Spleen (tissue), 11 donors: ENCODE measurements at regions not wholly inside any gene's neighbourhood (a gene's known extent, or its start where the extent isn't known, plus 50 kb on each side); places are given as distances from the start of the nearest gene placed in this dataset.

Experiments
- DNase-seq: peaks from one replicate; pipeline ENCODE4 v3.0.0-alpha.2; 2020
- H3K27ac ChIP-seq, 8 donors: fragments of 200-600 bp; sonication (generic) in 7 of 8; 1 replicate in 4 of 8; 2 replicates in 4 of 8; pipeline versions ENCODE4 v1.5.0 to v1.8.0; 2016 to 2021; ENCODE audit warnings: inconsistent platforms in 4 of 8, mild to moderate bottlenecking in 4 of 8, moderate library complexity in 1 of 8
- H3K27me3 ChIP-seq, 7 donors: fragments of 200-600 bp; sonication (generic) in 6 of 7; replicated peaks in 1 of 7; 1 replicate in 4 of 7; 2 replicates in 3 of 7; pipeline versions ENCODE4 v1.5.0 to v1.8.0; 2016 to 2021; ENCODE audit warnings: inconsistent platforms in 3 of 7, mild to moderate bottlenecking in 1 of 7
- H3K36me3 ChIP-seq, 6 donors: fragments of 200-600 bp; sonication (generic) in 5 of 6; 1 replicate in 4 of 6; 2 replicates in 2 of 6; pipeline versions ENCODE4 v1.5.0 to v1.8.0; 2016 to 2021; ENCODE audit warnings: inconsistent platforms in 2 of 6
- H3K4me1 ChIP-seq, 6 donors: fragments of 200-600 bp; sonication (generic) in 5 of 6; 1 replicate in 3 of 6; 2 replicates in 3 of 6; pipeline versions ENCODE4 v1.5.0 to v1.8.0; 2016 to 2021; ENCODE audit warnings: inconsistent platforms in 3 of 6
- H3K4me3 ChIP-seq, 8 donors: fragments of 200-600 bp; sonication (generic) in 7 of 8; 1 replicate in 4 of 8; 2 replicates in 4 of 8; pipeline versions ENCODE4 v1.5.0 to v1.8.0; 2016 to 2021; ENCODE audit warnings: inconsistent platforms in 4 of 8, mild to moderate bottlenecking in 4 of 8, moderate library complexity in 2 of 8
- H3K9me3 ChIP-seq, 8 donors: fragments of 200-600 bp; sonication (generic) in 7 of 8; 1 replicate in 4 of 8; 2 replicates in 4 of 8; pipeline versions ENCODE4 v1.5.0 to v1.8.0; 2016 to 2021; ENCODE audit warnings: inconsistent platforms in 4 of 8
- CTCF ChIP-seq, 11 experiments: fragments of 200-600 bp in 7 of 11; fragments of 450-650 bp in 4 of 11; sonication (generic) in 4 of 11; IDR thresholded peaks in 8 of 11; conservative IDR thresholded peaks in 3 of 11; 1 replicate in 7 of 11; 2 replicates in 4 of 11; pipeline versions ENCODE4 v1.4.0 to v1.8.0; 2016 to 2021; ENCODE audit warnings: antibody characterized with exemption in 11 of 11, inconsistent platforms in 4 of 11, mild to moderate bottlenecking in 1 of 11
- POLR2A ChIP-seq, 3 donors: fragments of 450-650 bp; IDR thresholded peaks; one replicate each; pipeline ENCODE4 v1.5.1; 2017; ENCODE audit warnings: antibody characterized with exemption in 3 of 3, mild to moderate bottlenecking in 1 of 3
- POLR2AphosphoS5 ChIP-seq, 3 donors: sonication (generic); formaldehyde crosslinking; IDR thresholded peaks; one replicate each; pipeline ENCODE4 v1.5.1; 2017; ENCODE audit warnings: antibody characterized with exemption in 3 of 3
- WGBS, 5 donors: extraction: QIAGEN DNeasy Blood & Tissue Kit in 3 of 5; methylation state at CpG; one replicate each; pipeline versions ENCODE4 v1.1.5 to v1.1.7; 2013 to 2018; 5-methylcytosine and 5-hydroxymethylcytosine counted together
- intact Hi-C: fragments of 100-400 bp; cut with DNase I; formaldehyde crosslinking; loops from one replicate; pipeline ENCODE4 v1.15.0; 2023; ENCODE audit warnings: low total_unique reads
- donor health status: healthy with polysubstance abuse.
- donor health status: DM: no; HTN: no; CAD: no; lungs with moderate emphysema.
- donor health status: DM: no; HTN: no; CAD: no.
- donor health status: Bipolar disorder and iron deficiency.
- donor health status: healthy.
- donor health status: DM: no; HTN: no; CAD: no.
- donor health status: DM: yes; HTN: yes; CAD: no.

DNA sequence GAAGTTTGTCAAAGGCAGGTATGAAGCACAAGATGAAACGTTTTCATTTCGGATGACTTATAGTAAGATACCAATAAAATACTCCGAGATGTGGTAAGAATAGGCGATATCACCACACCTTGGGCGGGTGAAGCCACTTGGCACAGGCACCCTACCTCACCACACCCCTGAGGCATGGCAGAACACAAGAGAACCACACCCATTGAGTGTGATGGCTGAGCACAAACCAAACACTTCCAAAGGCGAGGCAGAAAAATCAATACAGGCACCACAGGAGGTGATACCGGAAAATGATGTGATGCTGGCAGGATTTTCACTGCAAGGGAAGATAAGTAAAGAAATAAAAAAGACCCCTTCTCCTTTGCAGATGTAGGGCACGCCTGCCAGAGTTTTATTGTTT is 332.9 kb upstream of the PRDM1 start:
- DNase-seq: no peak
- Histone ChIP-seq H3K36me3 (no peaks in the 10 kb centered on the region), H3K9me3 (no peaks in the 10 kb centered on the region), H3K4me1 (no peaks in the 10 kb centered on the region), H3K4me3 (no peak overlapping the region), H3K27ac (no peak overlapping the region), H3K27me3 (no peaks in the 10 kb centered on the region)
- no peak for TF ChIP-seq POLR2AphosphoS5 (IDR thresholded peaks at IDR 0.05)
- TF ChIP-seq POLR2A (IDR thresholded peaks at IDR 0.05): no peak
- no peak for TF ChIP-seq CTCF (IDR thresholded peaks at IDR 0.05 in 8 of 11, conservative IDR thresholded peaks at IDR 0.05 in 3 of 11)
- intact Hi-C loops: no loop called here
- 91 to 96% (median 94%) methylated on average over 8 of the region's 8 CpGs for WGBS, 5 donors

DNA sequence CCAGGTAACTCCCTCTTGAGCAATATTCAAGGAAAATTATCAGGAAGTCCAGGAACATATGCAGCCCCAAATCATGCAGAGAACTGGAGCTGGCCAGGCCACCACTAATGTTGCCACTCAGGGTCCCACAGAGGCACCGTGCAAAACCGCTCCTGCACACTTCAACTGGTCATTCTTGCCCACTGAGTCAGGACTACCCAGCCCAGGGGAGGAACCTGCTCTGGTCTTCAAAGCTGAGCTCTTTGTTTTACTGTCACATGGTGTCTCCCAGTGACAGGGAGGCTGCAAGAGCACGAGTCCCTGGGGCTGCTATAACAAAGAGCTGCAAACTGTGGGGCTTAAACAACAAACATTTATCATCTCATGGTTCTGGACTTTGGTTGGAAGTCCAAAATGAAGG is 336.0 kb upstream of the PRDM1 start:
- Histone ChIP-seq H3K4me3 (no peak overlapping the region), H3K9me3 (no peaks in the 10 kb centered on the region), H3K4me1 (peaks cover 0 to 7% (median 0%) of the 10 kb centered on the region in 6 donors), H3K36me3 (no peaks in the 10 kb centered on the region), H3K27ac (no peak overlapping the region), H3K27me3 (no peaks in the 10 kb centered on the region)
- DNase-seq: no peak
- WGBS, 5 donors: 90 to 93% (median 91%) methylated on average over 3 of the region's 3 CpGs
- no peak for TF ChIP-seq POLR2AphosphoS5 (IDR thresholded peaks at IDR 0.05)
- TF ChIP-seq CTCF (IDR thresholded peaks at IDR 0.05 in 8 of 11, conservative IDR thresholded peaks at IDR 0.05 in 3 of 11): no peak
- TF ChIP-seq POLR2A (IDR thresholded peaks at IDR 0.05): no peak
- intact Hi-C loops: no loop called here

DNA sequence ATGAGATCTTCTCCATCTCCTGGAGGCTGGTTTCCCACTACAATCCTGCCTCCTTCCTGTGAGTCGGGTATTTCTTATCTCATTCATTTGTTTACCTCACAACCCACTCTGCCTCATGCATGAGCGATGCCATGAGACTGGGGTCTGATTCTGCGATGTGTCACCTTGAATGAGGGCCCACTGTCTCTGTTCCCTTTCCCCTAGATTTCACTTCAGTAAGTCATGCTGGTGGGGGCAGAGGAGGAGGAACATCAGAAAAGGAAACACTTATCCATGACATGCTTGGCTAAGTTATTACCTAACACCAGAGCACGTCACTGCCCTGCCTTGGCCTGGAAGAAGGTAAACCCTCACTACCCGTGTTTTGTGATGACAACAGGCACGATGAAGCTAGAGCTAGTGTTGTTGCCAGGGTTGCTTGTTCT is 337.4 kb upstream of the PRDM1 start:
- Histone ChIP-seq H3K4me1 (peaks cover 0 to 7% (median 0%) of the 10 kb centered on the region in 6 donors), H3K27ac (no peak overlapping the region), H3K9me3 (no peaks in the 10 kb centered on the region), H3K27me3 (no peaks in the 10 kb centered on the region), H3K4me3 (no peak overlapping the region), H3K36me3 (no peaks in the 10 kb centered on the region)
- TF ChIP-seq CTCF (IDR thresholded peaks at IDR 0.05 in 8 of 11, conservative IDR thresholded peaks at IDR 0.05 in 3 of 11) (no peak), POLR2AphosphoS5 (IDR thresholded peaks at IDR 0.05) (no peak), POLR2A (IDR thresholded peaks at IDR 0.05) (no peak)
- WGBS, 5 donors: 44 to 68% (median 55%) methylated on average over 6 of the region's 6 CpGs
- DNase-seq: no peak
- intact Hi-C loops: no loop called here

- Histone ChIP-seq H3K4me3 (no peak overlapping the region), H3K36me3 (no peaks in the 10 kb centered on the region), H3K9me3 (no peaks in the 10 kb centered on the region), H3K27ac (no peak overlapping the region), H3K27me3 (no peaks in the 10 kb centered on the region), H3K4me1 (peaks cover 0 to 7% (median 0%) of the 10 kb centered on the region in 6 donors)
- no peak for DNase-seq
- TF ChIP-seq POLR2AphosphoS5 (IDR thresholded peaks at IDR 0.05) (no peak), CTCF (IDR thresholded peaks at IDR 0.05 in 8 of 11, conservative IDR thresholded peaks at IDR 0.05 in 3 of 11) (no peak), POLR2A (IDR thresholded peaks at IDR 0.05) (no peak)
- WGBS, 5 donors: 50 to 83% (median 71%) methylated on average over 3 of the region's 3 CpGs
- intact Hi-C loops: no loop called here
Observed at GRCh38 chr6:105747823-105748405, 338.2 kb upstream of the PRDM1 start.
